HS-5 (cell line): ENCODE measurements at regions not wholly inside any gene's neighbourhood (a gene's known extent, or its start where the extent isn't known, plus 50 kb on each side); places are given as distances from the start of the nearest gene placed in this dataset.
"Not testable (repeated sequence)": the region's sequence is repeated elsewhere in the genome, so short reads cannot be mapped to it uniquely, and the experiment has no call there.

Source experiments
- DNase-seq: peaks from one replicate; pipeline ENCODE4 v3.0.0-alpha.2; 2012; ENCODE audit warnings: low read depth

DNA sequence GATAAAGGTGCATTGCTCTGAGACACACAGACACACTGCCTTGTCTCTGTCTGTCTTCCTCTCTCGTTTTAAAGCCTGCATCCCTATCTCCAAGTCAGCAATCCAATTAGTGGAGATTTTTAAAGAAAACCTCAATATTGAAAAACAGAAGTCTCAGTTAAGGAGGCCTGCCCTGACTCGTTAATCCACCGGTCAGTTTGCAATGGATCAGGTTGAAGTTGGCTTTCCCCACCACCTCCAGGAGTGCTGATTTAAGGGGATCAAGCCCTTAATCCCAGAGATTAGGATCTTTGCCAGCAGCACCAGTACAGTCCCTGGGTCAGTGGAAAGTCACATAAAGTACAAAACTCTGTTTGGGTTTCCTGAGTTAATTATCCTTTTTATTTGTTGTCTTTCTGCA, 271.1 kb upstream of the ASIC2 start:
- DNase-seq, result no peak

DNA sequence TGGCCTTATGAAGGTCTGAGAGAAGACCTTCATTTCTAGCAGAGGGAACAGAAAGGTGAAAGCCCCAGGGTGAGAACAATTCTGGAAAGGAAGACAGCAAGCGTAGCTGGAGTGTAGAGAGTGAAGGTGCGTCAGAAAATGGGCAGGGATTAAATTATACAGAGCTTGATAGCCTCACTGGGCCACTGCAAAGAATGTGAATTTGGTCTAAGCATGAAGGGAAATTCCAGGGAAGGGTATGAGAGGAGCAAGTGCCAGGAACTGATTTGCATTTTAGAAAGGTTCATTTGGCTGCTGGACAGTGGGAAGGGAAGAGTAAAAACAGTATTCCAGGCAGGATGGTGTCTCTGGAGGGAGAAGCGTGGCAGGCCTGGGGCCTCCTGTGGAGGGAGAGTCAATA, 274.1 kb upstream of the ASIC2 start:
- no peak for DNase-seq

DNA sequence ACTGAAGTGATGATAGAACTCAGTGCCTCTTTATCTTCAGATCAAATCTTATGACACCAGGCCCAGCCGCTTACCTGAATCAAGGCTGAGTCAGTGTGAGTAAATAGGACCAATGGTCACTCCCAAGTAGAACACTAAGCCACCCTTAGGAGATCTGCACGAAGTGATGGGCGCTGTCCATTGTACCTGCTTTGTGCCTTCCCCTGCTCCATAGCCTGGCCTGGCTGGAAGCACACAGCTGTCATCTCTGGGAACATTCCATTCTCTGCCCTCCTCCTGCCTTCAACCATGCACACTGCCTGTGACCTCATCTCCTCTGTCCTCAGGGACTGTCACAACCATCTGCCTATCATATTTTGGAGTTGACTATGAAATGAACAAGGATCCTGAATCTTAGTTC, 279.5 kb upstream of the ASIC2 start:
- DNase-seq, result no peak

GRCh38 chr17:33574942-33575445, 281.9 kb upstream of the ASIC2 start:
- DNase-seq, result no peak

DNA sequence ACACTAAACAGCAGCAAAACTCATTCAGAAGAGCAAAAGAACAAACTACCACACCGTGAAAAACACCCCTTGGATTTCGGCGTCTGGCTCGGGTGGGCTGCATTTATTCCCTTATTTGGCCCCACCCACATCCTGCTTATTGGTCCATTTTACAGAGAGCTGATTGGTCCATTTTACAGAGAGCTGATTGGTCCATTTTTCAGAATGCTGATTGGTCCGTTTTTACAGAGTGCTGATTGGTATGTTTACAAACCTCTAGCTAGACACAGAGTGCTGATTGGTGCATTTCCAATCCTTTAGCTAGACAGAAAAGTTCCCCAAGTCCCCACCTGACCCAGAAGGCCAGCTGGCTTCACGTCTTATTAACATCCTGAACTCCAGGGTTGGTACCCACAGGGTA, 286.6 kb upstream of the ASIC2 start:
- not testable (repeated sequence) for DNase-seq

DNA sequence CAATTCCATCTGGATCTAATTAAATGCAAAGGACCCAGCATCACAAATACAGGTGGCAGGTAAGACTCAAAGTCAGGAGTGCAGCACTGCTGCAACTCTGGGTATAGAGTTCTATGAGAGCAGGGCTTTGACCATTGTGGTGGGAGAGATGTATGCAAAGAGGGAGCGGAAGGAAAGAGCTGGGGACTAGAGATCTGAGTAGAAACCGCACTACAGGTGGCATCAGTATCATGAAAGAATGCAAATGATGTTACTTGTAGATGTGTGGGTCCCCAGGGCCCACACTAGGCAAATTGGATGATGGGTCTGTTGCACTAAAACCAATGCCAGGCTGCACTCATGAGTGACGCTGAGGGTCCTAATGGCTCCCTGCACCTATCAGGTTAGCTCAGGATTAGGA, 287.1 kb upstream of the ASIC2 start:
- DNase-seq, result no peak

GRCh38 chr17:33582661-33583060, 289.6 kb upstream of the ASIC2 start:
- DNase-seq, result no peak

GRCh38 chr17:33583518-33584417, 290.7 kb upstream of the ASIC2 start:
- no peak for DNase-seq

DNA sequence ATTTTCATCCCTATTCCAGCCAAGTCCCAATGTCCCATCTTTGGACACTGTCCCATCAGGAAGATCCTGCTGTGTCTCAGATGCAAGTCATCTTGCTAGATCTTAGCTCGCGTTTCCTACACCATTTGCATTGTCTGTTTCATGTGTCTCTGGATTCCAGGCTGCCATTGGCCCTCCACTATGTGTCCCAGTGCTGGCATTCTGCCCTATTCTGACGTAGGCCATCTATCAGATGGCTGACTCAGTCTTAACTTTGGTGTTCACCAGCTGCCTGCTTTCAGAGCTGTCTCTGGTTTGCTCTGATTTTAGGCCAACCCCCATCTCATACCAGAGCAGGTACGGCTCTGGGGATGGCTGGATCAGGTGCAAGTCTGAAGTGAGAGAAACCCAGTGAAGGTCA, 300.9 kb upstream of the ASIC2 start:
- DNase-seq, result no peak

GRCh38 chr17:33595828-33596227, 302.7 kb upstream of the ASIC2 start:
- DNase-seq, result no peak

GRCh38 chr17:33596899-33597298, 303.8 kb upstream of the ASIC2 start:
- no peak for DNase-seq

DNA sequence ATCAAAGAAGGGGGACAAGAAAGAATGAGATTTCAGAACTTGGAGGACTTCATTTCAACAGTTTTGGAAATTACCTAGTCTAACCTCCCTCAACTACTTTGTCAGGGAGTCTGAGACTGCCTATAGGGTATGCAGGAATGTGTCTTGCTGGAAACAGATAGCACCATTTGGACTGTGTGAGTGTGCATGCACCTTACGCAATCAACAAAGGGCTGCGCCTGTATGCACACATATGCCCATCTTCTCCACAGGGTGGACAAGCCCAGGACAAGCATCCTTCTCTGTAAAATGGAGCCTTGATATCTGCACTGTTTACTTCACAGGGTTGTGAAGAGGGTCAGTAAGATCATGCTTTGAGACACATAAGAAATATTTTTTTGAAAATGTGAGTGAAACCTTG, 305.7 kb upstream of the ASIC2 start:
- no peak for DNase-seq

DNA sequence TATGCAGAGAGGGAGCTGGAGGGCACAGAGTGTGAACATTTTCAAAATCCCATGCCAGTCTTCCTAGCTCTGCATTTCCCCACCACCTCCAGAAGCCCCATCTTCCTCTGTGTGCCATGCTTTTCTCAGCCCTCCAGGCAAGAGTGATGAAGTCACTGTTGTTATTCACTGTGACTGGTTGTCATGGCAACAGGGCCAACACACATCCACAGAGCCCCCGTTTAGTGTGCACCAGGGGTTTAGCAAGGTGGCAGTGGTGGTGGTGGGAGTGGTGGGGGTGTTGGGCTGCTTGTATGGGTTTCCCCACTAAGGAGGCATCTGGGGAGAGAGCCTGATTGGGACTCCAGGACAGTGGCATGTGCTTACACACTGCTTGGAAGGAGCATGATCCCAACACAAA, 309.9 kb upstream of the ASIC2 start:
- no peak for DNase-seq

GRCh38 chr17:33603789-33604188, 310.7 kb upstream of the ASIC2 start:
- no peak for DNase-seq

DNA sequence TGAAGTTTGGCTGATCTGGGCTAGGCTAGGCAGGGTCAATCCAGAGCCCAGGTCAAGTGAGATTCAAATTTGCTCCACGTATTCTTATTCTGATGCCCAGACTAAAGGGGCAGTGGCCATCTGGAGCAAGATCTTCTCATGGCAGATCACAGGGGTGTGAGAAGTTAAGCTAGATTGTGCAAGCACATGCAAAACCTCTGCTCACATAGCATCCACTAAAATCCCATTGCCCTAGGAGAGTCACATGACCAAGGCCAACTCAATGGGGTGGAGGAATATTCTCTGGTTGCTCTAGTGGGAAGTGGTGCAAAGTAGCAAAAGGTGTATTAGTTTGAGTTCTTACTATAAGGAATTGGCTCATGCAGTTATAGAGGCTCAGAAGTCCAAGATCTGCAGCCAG, 318.4 kb upstream of the ASIC2 start:
- no peak for DNase-seq

GRCh38 chr17:33615861-33616260, 322.8 kb upstream of the ASIC2 start:
- no peak for DNase-seq

DNA sequence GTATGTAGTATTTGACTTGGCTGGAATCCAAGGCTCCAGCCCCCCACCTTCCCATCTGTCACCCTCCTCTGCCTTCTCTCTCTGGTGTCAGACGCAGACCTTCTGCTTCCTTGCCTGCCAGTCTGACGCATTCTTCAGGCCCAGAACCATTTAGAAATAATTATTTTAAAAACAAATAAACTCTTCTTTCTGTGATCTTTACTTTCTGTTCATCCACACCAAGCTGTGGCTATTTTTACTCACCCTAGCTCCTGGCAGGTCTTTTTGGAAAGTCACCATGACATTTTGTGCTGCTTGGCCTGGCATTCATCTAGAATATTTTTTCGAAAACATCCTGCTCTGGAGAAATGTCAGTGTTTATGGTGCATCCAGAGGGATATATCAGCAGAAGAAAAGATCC, 330.7 kb upstream of the ASIC2 start:
- no peak for DNase-seq

- no peak for DNase-seq
These were observed 335.6 kb upstream of the ASIC2 start for GRCh38 chr17:33628500-33629346.

DNA sequence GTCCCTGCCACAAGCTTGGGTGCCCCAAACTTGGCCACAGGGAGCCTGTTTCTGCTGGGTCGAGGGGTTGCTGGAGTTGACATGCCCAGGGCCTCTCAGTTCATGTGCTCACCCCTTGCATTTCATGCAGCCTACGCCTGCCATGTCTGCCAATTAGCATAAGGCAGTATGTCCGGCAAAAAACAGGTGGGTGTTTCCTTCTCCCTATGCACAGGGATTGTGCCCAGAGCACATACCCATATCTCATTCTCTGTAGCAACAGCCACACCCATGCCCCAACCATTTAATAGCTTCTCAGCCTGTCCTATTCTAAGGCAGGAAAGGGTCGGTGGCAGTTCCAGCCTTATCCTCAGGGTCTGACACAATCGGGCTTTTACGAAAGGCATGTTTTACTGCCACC, 340.4 kb upstream of the ASIC2 start:
- DNase-seq, result no peak

DNA sequence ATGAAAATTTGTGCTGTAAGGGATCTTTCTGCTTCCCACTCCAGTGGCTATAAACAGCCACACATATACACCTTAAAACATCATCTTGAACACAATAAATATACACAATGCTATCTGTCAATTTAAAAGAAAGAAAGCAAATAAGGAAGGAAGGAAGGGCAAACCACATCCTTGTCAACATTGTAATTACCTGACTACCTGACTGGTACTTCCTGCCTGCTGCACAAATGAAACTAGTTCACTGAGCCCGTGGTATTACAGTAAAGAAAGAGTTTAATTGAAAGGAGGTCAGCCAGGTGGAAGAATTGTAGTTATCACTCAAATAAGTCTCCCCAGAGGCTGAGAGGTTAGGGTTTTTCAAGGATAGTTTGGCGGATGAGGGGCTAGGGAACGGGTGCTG, 344.4 kb upstream of the ASIC2 start:
- no peak for DNase-seq

DNA sequence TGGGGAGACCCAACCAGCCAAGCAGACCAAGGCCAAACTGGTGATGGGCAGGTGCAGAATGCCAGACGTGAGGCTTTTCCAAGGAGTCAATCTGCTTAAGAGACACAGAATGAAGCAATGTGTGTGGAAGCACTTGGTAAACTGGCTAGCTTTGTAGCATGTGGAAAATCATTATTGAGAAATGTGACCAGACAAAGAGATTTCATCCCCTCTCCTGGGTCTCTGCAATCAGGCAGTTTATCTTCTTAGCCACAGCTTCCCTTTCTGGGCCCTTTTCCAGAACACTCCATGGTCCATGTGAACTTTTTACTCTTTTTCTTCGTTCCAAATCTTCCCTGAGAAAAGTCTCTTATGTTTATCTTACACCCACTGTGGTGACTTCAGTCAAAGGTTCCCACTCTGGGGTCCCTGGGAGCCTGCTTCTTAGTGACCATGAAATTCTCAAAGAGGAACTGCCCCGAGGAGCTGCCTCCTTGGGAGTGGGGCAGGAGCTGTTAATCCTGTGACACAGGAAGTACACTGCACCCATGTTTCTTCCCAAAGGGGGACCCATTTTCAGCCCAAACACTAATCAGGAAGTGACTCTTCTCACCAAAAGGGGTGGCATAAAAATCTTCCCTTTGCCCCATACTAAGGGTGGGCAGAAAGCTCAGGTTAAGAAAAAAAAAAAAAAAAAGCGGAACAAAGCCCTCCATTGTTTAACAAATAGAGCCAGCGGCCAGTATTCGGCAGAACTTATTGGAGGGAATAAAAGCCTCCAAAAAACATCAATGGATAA, 346.2 kb upstream of the ASIC2 start:
- no peak for DNase-seq

- DNase-seq, result no peak
These were observed 347.5 kb upstream of the ASIC2 start for GRCh38 chr17:33640629-33641028.
